C4-2B (cell line): ENCODE measurements at regions not wholly inside any gene's neighbourhood (a gene's known extent, or its start where the extent isn't known, plus 50 kb on each side); places are given as distances from the start of the nearest gene placed in this dataset.

Experiments
- CTCF ChIP-seq: fragments of 450-650 bp; conservative IDR thresholded peaks from 2 replicates; pipeline ENCODE4 v1.5.1; 2017; ENCODE audit warnings: mild to moderate bottlenecking
- ZFX ChIP-seq: fragments of 450-650 bp; IDR thresholded peaks from 2 replicates; pipeline ENCODE4 v1.6.1; 2017

DNA sequence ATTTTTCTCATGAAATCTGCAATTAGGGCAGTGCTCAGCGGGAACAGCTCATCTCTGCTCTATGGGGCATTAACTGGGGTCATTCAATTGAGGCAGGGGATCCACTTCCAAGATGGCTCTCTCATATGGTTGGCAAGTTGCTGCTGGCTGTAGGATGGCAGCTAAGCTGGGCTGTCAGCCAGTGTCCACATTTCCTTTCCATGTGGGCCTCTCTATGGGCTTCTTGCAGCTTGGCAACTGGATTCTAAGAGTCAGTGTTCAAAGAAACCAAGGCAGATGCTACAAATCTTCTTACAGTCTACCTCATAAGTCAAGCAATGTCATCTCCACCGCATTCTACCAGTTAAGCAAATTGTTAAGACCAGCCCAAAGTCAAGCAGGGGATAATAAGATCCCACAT, 50.3 kb upstream of the TMCC3 start:
- no peak for TF ChIP-seq CTCF
- no peak for TF ChIP-seq ZFX
